ENCODE measurements at regions not wholly inside any gene's neighbourhood (a gene's known extent, or its start where the extent isn't known, plus 50 kb on each side); places are given as distances from the start of the nearest gene placed in this dataset.
"Not testable (repeated sequence)": the region's sequence is repeated elsewhere in the genome, so short reads cannot be mapped to it uniquely, and the experiment has no call there.

DNA sequence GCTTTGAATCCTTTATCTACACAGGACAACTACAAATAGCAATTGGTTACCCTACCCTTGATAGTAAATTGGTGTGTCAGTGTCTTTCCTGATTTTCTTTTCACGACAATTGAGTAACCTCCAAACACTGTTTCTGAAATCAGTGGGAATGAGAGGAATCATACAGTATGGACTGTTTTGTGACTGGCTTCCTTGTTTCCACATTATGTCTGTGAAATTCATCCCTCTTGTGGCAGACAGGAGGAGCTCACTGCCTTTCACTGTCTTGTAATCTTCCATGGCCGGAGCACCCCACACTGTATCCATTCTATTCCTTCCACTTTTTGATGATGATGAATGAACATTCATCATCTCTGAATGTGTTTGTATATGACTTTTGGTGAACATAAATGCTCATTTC lies 164.0 kb upstream of the PZP start:
- intact Hi-C loops (cut with micrococcal nuclease): no loop called here

DNA sequence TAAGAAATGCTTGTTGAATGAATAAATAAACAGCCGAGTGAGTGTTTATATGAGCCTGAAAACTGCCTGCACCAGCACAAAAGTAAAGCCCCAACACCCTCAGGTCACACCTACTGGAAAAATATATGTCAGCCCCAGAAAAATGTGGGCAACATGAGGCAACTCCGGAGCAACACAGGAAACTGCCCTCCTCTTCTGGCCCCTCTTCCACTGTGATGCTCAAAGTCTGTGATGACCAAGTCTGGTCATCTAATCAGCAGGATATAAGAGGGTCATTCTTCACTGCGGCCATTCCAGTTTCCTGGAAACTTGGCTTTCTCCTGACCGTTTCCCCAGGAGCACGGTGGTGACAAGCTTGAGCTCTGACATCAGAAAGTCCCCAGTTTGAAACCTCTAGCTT lies 159.6 kb upstream of the PZP start:
- intact Hi-C loops (cut with micrococcal nuclease): no loop called here

DNA sequence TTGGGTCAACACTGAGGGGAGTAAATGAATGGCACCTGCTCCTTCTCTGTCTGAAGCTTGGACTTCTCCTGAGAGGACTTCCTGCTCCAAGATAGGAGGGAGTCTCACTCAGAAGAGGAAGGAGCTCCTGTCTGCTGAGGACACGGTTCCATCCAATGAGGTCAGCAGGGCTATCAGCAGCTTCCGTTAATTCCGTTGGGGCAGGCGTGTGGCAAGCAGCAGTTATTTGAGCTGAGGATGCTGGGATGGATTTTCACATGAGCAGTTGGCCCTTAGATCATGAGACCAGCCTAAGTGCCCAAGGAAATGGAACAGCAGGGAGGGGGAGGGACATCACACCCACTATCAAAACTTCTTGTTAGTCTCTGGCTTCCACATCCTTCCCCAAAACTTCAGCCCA lies 159.0 kb upstream of the PZP start:
- intact Hi-C loops (cut with micrococcal nuclease): no loop called here

DNA sequence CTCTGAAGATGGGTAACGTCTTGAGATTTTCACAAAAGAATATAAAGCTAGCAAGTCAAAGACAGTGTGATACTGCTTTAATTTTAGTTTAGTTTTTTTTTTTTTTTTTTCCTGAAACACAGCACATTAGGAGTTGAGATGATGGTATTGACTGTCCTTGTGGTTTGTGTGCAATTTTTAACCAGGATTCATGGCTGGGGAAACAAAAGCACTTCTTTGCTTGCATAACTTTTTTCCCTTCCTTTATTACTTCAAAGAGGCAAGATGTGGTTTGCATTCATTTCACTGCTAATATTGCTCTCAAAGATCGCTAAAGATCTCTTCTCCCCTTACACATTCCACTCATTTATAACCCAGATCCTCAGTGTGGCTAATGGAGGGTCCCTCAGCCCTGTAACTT lies 157.1 kb upstream of the PZP start:
- intact Hi-C loops (cut with micrococcal nuclease): loop anchor here (2.0 kb wide), 1 partner anchor 24 kb away; no protein-coding TSS in a partner anchor

DNA sequence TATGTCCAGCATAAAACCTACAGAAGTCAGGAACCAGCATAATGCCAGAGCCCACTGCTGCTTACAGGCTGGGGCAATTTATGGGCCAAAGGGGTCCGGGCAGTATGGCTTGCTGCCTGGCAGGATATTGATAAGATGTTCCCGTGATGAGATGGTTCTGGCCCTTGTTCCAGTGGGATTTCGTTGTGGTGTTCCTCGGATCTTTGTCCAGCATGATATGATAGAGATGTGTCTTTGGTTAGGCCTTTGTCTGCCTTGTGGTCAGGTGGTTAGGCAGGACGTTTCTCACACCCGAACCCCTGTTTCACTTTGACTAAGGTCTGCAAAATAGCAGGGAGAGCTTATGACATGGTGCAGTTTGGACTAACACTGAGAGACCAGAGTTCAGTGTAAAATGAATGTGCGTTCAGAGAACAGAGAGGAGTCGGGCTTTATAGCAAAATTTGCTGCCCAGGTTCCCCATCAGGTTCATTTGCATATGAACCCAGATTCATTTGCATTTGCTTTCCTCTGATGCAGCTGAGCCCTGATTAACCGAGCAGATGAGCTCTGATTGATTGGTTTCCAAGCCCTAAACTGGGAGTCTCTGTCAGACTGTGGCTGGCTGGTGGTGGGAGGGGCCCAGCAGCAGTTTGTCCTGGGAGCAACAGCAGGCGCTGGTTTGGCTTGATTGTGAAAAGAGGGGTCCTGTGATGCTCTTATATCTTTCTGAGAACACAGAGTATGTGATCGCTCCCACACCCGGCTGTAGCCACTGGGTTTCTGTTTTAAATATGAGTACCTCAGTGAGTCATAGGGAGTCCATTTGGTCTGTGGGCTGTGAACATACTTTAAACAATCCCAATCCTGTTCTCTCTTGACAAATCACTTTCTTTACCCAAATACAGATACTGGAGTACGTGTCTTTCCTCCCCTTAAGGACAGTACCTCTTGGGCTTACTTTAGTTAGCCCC lies 156.3 kb upstream of the PZP start:
- intact Hi-C loops (cut with micrococcal nuclease): loop anchor here (2.0 kb wide), 1 partner anchor 24 kb away; no protein-coding TSS in a partner anchor

DNA sequence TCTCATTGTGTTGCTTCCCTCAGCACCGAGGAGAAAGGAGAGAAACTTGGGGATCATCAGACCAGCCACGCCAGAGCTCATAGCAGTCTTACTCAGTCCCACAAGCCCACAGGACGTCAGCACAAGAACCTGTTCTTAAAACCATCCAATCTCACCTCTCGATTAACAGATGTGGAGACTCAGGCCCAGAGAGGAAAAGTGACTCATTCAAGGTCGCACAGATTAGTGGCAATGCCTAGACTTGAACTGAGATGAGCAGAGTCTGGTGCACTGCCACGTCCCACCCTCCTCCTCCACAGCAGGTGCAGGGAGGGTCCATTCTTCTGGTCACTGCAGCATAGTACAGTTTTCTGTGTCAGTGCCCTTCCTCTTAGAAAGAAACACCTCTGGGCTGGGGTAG lies 154.9 kb upstream of the PZP start:
- intact Hi-C loops (cut with micrococcal nuclease): no loop called here

DNA sequence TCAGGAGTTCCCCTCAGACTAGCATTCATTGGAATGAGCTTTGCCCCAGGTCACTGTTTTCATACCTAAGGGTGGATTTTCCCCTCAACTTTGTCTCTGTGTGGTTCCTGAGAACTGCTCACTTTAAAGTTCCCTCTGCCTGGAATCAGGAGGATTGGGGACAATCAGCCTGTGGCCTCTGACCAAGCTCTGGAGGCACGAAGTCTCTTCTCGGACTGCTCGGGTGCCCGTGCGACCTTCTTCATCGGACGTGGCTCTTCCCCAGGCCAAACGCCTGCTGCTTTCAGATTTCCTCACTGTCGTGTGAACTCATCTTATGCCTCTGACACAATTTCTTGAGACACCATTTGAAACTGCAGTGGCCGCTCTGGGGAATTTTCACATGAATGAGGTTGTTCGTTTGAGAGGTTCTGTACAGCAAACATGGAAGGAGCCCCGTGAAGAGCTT lies 153.7 kb upstream of the PZP start:
- intact Hi-C loops (cut with micrococcal nuclease): no loop called here

DNA sequence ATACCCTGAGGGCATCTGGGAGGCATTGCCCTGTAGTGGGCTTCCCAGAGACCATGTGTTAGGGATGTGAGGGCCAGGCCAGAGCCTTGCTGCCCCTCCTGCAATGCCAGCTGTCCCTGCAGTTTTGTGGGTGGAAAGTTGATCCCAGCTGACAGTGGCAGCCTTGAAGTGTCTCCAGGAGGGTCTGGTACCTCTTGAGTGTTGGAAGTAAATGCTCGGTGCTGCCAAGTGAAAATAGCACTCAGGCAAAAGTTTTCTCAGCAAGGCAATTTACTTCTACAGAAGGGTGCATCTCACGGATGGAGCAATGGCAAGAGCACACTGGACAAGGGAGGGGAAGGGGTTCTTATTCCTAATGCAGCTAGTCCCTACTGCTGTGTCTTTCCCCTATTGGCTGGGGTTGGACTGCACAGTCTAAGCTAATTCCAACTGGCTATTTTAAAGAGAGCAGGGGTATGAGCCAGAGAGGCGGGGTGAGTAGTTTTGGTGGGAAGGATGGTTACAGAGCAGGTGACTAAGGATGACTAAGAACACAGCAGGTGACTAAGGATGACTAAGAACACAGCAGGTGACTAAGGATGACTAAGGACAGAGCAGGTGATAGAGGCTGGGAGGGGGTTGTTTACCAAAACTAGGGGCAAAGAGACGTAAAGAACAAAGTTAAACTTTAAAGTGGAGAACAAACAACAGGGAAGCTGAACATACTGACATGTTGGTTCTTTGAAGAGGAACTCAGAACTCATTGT lies 146.0 kb upstream of the PZP start:
- intact Hi-C loops (cut with micrococcal nuclease): not testable (repeated sequence)

DNA sequence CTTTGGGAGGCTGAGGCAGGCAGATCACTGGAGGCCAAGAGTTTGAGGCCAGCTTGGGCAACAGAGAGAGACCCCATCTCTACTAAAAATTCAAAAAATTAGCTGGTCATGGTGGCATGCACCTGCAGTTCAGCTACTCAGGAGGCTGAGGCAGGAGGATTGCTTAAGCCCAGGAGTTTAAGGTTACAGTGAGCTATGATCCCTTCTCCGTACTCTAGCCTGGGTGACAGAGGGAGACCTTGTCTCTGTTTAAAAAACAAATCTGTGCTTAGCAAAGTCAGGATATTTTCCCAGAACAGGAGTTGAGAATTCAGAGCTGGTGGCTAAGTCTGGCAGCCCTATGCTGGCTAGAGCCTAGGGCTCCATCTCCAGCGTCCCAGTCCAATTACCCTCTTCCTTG lies 142.9 kb upstream of the PZP start:
- intact Hi-C loops (cut with micrococcal nuclease): no loop called here

DNA sequence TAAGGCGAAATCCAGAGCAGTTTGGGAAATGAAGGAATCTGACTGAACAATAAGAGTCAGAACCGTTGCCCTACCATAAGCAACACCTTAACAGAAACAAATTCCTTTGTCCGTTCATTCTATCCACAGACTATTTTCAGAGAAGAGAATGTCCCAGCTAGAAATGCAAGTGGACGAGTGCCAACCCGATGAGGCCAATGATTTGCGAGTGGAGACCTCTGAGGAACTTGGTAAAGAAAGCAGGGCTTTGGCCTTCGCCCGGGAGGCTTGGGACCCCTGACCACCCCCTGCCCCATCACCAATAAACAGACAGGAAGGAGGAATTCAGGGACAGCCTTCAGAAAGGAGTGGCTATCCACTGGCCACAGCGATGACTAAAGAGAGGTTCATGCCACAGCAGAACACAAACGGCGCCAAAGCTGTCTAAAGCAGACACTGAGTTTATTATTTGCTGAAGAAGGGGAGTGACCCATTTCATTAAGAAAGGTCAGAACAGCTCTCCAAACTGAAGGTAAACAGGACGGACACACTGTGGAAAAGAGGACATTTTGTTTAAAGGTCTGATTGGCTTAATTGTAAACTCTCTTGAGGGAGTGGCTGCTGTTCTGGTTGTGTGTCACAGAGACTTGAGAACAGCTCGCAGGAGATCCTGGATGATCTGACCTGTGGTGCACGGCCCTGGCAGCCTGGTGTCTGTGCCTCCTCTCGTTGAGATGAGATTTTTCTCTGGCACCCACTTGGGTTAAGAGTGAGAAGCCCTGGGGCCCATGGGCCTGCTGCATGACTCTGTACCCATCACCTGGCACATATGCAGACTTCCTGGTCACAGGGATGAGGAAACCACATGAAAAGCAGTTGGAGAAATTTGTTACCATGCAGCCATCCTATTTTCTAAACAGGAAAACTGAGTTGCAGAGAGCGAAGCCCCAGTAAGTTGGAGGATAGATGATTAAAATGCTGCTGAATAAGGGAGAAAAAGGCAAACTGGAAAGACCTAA lies 142.0 kb upstream of the PZP start:
- intact Hi-C loops (cut with micrococcal nuclease): no loop called here

DNA sequence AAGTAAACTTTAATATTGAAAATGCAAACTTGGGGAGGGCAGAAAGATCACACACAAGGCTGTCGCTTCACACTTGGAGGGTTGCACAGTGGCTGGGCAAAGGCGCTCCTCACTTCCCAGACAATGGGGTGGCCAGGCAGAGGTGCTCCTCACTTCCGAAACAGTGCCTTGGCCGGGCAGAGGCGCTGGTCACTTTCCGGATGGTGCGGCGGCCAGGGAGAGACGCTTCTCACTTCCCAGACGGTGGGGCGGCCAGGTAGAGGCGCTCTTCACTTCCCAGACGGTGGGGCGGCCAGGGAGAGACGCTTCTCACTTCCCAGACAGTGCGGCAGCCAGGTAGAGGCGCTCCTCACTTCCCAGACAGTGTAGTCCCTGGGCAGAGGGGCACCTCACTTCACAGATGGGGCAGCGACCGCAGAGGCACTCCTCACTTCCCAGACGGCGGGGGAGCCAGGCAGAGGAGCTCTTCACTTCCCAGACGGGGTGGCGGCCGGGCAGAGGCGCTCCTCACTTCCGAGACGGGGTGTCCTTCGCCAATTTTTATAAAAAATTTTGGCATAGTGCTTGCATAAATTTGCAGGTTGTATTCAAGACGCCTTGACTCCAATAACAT lies 140.8 kb upstream of the PZP start:
- intact Hi-C loops (cut with micrococcal nuclease): no loop called here

DNA sequence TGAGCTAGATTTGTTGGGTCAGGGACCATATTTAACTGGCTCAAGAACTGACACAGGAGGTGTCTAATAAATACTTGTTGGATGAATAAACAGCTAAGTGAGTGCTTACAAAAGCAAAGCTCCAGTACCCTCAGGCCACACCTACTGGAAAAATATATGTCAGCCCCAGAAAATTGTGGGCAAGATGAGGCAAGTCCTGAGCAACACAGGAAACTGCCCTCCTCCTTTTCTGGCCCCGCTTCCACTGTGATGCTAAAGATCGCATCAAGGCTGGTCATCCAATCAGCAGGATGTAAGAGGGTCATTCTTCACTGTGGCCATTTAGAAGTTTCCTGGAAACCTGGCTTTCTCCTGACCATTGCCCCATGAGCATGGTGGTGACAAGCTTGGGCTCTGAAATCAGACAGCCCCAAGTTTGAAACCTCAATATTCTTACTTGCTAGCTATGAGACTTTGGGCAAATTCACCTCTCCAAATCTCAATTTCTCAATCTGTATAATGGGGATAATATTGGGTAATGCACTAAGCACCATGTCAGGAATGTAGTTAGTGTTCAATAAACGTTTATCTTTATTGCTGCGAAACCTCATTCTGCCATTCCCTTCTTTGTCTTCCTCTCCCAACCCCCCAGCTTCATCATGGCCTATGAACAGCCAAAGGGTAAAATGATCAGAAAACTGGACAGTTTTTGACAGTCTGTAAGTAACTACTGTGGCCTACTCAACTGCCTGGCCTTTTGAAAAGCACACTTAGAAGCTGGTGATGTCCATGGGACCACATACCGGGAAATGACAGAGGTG lies 139.3 kb upstream of the PZP start:
- intact Hi-C loops (cut with micrococcal nuclease): no loop called here

DNA sequence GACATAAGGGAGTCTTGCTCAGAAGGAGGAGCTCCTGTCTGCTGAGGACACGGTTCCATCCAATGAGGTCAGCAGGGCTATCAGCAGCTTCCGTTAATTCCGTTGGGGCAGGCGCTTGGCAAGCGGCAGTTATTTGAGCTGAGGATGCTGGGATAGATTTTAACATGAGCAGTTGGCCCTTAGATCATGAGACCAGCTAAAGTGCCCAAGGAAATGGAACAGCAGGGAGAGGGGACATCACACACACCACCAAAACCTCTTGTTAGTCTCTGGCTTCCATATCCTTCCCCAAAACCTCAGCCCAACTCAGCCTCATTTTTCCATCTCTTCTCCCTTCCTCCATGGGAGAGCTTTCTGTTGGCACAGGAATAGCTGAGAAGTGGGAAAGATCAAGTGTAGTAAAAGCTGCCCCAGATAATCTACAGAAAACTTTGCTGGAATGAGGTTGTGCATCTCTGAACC lies 138.7 kb upstream of the PZP start:
- intact Hi-C loops (cut with micrococcal nuclease): no loop called here

DNA sequence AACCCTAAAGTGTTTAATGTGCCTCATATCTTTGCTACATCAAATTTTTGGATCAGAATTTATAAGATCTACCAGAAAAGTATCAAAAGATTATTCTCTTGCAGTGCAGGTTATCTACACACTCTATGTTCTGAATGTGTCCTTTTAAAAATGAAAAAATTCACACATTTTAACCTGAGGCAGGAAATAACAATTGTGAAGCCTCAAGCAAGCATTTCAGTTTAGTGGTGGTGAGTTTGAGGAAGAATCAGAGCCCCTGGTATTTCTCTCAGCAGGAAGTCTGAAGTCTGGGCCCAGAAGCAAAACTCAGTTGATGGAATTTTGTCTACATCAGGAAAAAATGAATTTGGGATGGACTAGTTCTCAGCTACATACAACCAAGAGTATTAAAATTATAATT lies 137.0 kb upstream of the PZP start:
- intact Hi-C loops (cut with micrococcal nuclease): no loop called here

DNA sequence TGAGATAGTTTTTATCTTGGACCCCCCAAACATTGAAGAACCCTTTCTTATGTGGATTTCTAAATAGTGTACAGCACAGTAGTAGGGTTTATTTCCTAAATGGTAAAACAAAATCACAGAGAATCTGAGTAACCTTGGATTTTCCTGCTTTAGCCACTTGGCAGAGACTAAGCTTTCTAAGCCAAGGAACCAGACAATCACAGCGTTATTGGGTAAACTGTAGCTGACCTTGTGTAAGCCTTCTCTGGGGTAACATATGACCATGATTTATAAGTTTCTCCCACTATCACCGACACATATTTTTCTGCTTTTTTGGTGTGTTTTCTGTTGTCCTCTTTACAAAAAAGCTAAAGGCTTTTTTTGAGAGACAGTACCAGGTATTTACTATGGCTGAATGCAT lies 136.3 kb upstream of the PZP start:
- intact Hi-C loops (cut with micrococcal nuclease): no loop called here

DNA sequence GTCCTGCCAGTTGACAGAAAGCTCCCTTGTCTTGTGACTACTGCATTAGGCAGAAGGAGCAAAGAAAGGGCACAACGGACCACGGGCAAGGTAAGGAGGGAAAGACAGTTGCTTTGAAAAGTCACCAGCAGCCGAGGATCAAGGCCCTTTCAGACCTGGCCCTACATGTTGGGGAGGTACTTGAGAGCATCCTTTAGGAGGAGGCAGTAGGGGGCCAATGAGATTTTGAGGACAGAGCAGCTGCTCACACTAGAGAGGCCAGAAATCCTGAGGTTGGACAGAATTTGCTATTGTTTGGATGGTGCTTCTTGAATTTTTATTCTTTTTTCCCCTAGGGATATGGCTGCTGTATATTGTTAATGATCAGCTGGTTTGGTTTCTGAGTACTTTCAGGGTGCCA lies 135.5 kb upstream of the PZP start:
- intact Hi-C loops (cut with micrococcal nuclease): no loop called here

DNA sequence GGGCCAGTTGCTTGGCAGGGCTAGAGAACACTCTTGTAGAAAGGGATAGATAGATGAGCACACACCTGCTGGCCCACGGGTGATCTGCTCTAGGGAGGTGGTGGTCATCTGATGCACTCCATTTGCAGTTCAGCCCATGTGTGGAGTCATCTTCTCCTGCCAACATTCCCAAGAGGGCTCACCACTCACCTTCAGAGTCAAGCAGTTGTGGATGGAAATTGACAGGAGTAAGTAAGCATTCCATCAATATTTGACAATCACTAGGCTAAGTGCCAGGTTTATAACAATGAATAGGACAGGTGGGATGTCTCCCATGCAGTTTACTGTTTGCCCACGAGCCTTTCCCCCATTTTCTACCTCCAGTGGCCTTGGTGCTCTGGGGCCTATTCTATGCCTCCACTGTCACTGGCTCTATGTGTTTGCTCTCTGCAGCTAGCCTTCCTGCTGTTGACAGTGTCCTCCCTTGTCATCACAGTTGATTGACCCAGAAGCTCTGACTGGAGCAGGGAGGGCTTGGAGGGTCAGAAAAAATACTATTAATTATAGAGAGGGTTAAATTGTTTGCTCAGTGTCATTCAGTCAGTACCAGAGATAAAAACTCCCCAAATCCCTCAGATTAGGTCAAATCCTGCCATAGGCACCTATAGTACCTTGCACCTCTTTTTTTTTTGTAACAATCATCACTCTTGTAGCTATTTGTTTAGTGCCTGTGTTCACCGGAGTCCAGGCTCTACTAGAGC lies 134.6 kb upstream of the PZP start:
- intact Hi-C loops (cut with micrococcal nuclease): no loop called here

DNA sequence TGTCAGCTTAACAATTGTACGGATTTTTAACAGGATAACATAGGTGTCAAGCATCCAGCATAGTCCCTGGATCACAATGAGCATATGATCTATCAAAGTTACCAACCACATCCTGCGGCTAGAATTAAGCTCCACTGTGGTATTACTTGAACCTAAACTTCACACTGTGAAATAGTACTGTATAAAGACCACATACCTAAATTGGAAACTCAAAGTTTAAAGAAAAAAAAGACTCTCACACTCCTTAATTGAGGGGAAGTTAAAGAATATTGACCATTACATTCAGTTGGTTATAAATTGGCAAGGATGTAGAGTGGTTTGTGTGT lies 133.0 kb upstream of the PZP start:
- intact Hi-C loops (cut with micrococcal nuclease): loop anchor here (2.0 kb wide), 1 partner anchor 24 kb away; no protein-coding TSS in a partner anchor

All from T-helper 2 cell treated with Interferon-gamma antibody and Interleukin-4, amounts not matched to agents 100 ng/mL and 5 ng/mL, for 36 hours (primary cell).